ENCODE measurements at regions not wholly inside any gene's neighbourhood (a gene's known extent, or its start where the extent isn't known, plus 50 kb on each side); places are given as distances from the start of the nearest gene placed in this dataset.
A peak's percentile ranks its signal among the peaks of the same experiment; 100 is the strongest.

DNA sequence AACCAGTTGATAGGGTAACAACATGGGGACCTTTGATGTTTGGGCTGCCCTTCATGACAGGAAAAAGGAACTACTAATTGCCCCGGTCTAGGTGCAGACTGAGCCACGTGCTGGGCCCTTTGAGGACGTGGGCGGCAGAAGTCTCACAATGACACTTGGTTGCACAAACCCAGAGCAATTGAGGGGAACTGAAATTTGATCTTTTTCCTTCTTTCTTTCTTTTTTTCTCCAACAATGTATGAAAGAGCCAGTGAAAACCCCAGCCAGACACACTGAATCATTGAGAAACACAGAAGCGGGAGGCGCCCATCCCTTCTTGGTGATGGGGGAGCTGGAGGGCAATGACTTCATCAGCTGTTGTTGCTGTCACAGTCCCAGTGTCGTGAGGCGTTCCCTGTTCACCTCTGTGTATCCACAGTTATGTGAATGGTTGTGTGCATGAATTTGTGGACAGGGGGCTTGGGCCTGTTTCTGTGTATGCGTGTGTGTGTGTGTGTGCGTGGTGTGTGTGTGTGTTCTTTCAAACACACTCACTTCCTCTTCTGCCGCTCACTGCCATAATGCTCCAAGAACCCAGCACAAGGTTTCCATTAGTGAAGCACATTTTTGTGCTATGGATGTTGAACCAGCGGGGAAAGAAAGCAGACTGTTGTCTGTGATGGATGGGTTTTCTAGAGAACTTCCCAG is 137.5 kb upstream of the CCND2 start:
- Histone ChIP-seq H3K4me1 (ENCODE audit: control insufficient read depth in 2 of 2, insufficient read depth in 1 of 2, low read depth in 1 of 2, low read length in 2 of 2) (peaks cover 23 to 37% of the 10 kb centered on the region in 2 donors), H3K79me1 (ENCODE audit: low read depth, low read length) (no peaks in the 10 kb centered on the region), H3K4ac (ENCODE audit: low read length) (no peak overlapping the region), H3K36me3 (replicated peaks in 1 of 2; ENCODE audit: control insufficient read depth in 2 of 2, insufficient read depth in 2 of 2, low read length in 2 of 2) (no peaks in the 10 kb centered on the region), H3K4me3 (ENCODE audit: low read length in 2 of 2) (peak overlapping the region; percentile 1 to 27), H2BK120ac (ENCODE audit: low read depth, low read length) (no peak overlapping the region), H3K27ac (replicated peaks; ENCODE audit: low read length) (peak overlapping the region; percentile 48), H3K27me3 (ENCODE audit: control insufficient read depth in 3 of 3, insufficient read depth in 3 of 3, low read depth in 1 of 3, low read length in 3 of 3) (peaks cover 0 to 11% (median 0%) of the 10 kb centered on the region in 3 experiments), H2BK5ac (ENCODE audit: low read length) (no peak overlapping the region), H4K8ac (ENCODE audit: low read depth, low read length) (no peak overlapping the region), H3K9ac (ENCODE audit: low read depth, low read length, poor library complexity) (no peak overlapping the region), H2AFZ (ENCODE audit: low read length) (peak overlapping the region; percentile 42), H3K4me2 (ENCODE audit: insufficient read depth, low read length, poor library complexity, severe bottlenecking) (no peak overlapping the region), H3K18ac (ENCODE audit: low read length) (peak overlapping the region; percentile 12), H3K23ac (ENCODE audit: low read depth, low read length, poor library complexity) (no peak overlapping the region), H2BK12ac (ENCODE audit: low read length) (no peak overlapping the region), H2AK5ac (ENCODE audit: low read depth, low read length) (no peak overlapping the region), H2BK15ac (ENCODE audit: low read length) (no peak overlapping the region), H3K14ac (ENCODE audit: low read length) (no peak overlapping the region), H3K9me3 (replicated peaks in 1 of 2; ENCODE audit: control insufficient read depth in 2 of 2, insufficient read depth in 1 of 2, low read depth in 1 of 2, low read length in 2 of 2) (no peaks in the 10 kb centered on the region), H4K91ac (ENCODE audit: low read depth, low read length, poor library complexity) (no peak overlapping the region)
- peak; percentile 65 for DNase-seq (ENCODE audit: low spot score)
- no CpG with 5 or more reads among the region's 12 CpGs for WGBS, 2 donors (ENCODE audit: extremely low coverage in 2 of 2, insufficient read length in 2 of 2, insufficient replicate concordance in 1 of 2)

DNA sequence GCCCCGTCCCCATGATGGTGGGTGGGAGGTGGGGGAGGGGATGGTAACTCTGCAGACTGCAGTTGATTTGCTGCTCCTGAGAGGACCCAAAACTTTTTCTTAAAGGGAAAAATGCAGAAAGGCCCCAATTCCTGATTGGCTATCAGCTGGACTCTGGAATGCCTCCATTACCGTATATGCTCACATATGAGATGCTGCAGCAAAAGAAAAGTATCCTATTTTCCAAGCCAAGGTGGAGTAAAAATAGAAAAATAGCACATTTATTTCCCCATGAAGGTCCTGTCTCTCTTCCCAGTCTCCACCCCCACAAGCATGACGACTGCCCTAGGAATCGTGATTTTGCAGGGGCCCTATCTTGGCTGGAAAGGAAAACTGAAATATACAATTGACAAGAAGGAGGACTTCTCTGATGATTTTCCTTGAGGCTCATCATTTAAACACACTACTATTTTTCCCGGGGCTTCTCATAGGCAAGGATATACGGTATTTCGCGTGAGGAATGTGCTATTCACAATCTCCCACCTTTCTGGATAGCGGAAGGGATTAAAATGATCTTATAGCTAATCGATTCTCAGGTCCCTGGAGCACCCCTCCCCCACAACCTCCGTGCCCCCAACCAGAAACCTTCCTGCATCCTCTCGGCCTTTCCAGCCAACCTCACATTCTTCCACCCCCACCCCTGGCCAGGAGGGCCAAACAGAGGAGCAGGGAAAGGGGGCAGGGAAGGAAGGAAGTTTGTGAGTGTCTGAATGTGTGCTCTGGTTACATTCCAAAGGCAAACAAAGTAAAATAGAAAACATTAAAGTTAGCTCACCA is 138.9 kb upstream of the CCND2 start:
- Histone ChIP-seq H2AFZ (ENCODE audit: low read length) (peak overlapping the region; percentile 68), H3K18ac (ENCODE audit: low read length) (peak overlapping the region; percentile 97), H4K91ac (ENCODE audit: low read depth, low read length, poor library complexity) (no peak overlapping the region), H3K4me3 (ENCODE audit: low read length in 2 of 2) (peak overlapping the region in 1 of 2 donors; percentile 10), H2BK120ac (ENCODE audit: low read depth, low read length) (peak overlapping the region; percentile 76), H3K4ac (ENCODE audit: low read length) (no peak overlapping the region), H2BK5ac (ENCODE audit: low read length) (peak overlapping the region; percentile 94), H2BK12ac (ENCODE audit: low read length) (no peak overlapping the region), H4K8ac (ENCODE audit: low read depth, low read length) (no peak overlapping the region), H3K14ac (ENCODE audit: low read length) (no peak overlapping the region), H3K9me3 (replicated peaks in 1 of 2; ENCODE audit: control insufficient read depth in 2 of 2, insufficient read depth in 1 of 2, low read depth in 1 of 2, low read length in 2 of 2) (no peaks in the 10 kb centered on the region), H3K4me1 (ENCODE audit: control insufficient read depth in 2 of 2, insufficient read depth in 1 of 2, low read depth in 1 of 2, low read length in 2 of 2) (peaks cover 18 to 30% of the 10 kb centered on the region in 2 donors), H3K4me2 (ENCODE audit: insufficient read depth, low read length, poor library complexity, severe bottlenecking) (peak overlapping the region; percentile 43), H3K36me3 (replicated peaks in 1 of 2; ENCODE audit: control insufficient read depth in 2 of 2, insufficient read depth in 2 of 2, low read length in 2 of 2) (no peaks in the 10 kb centered on the region), H2AK5ac (ENCODE audit: low read depth, low read length) (no peak overlapping the region), H3K27me3 (ENCODE audit: control insufficient read depth in 3 of 3, insufficient read depth in 3 of 3, low read depth in 1 of 3, low read length in 3 of 3) (peaks cover 0 to 11% (median 0%) of the 10 kb centered on the region in 3 experiments), H2BK15ac (ENCODE audit: low read length) (no peak overlapping the region), H3K23ac (ENCODE audit: low read depth, low read length, poor library complexity) (no peak overlapping the region), H3K27ac (replicated peaks; ENCODE audit: low read length) (peak overlapping the region; percentile 82), H3K79me1 (ENCODE audit: low read depth, low read length) (no peaks in the 10 kb centered on the region), H3K9ac (ENCODE audit: low read depth, low read length, poor library complexity) (no peak overlapping the region)
- no peak for DNase-seq (ENCODE audit: low spot score)
- no CpG with 5 or more reads among the region's 12 CpGs for WGBS, 2 donors (ENCODE audit: extremely low coverage in 2 of 2, insufficient read length in 2 of 2, insufficient replicate concordance in 1 of 2)

- Histone ChIP-seq H4K91ac (ENCODE audit: low read depth, low read length, poor library complexity) (peak overlapping the region; percentile 92), H3K14ac (ENCODE audit: low read length) (no peak overlapping the region), H2BK5ac (ENCODE audit: low read length) (peak overlapping the region; percentile 94), H3K18ac (ENCODE audit: low read length) (peak overlapping the region; percentile 97), H2BK12ac (ENCODE audit: low read length) (peak overlapping the region; percentile 85), H3K36me3 (replicated peaks in 1 of 2; ENCODE audit: control insufficient read depth in 2 of 2, insufficient read depth in 2 of 2, low read length in 2 of 2) (no peaks in the 10 kb centered on the region), H3K4me3 (ENCODE audit: low read length in 2 of 2) (no peak overlapping the region), H3K4ac (ENCODE audit: low read length) (no peak overlapping the region), H3K9ac (ENCODE audit: low read depth, low read length, poor library complexity) (peak overlapping the region; percentile 46), H3K23ac (ENCODE audit: low read depth, low read length, poor library complexity) (no peak overlapping the region), H3K4me2 (ENCODE audit: insufficient read depth, low read length, poor library complexity, severe bottlenecking) (peak overlapping the region; percentile 21), H3K4me1 (ENCODE audit: control insufficient read depth in 2 of 2, insufficient read depth in 1 of 2, low read depth in 1 of 2, low read length in 2 of 2) (peaks cover 18 to 30% of the 10 kb centered on the region in 2 donors), H3K27me3 (ENCODE audit: control insufficient read depth in 3 of 3, insufficient read depth in 3 of 3, low read depth in 1 of 3, low read length in 3 of 3) (peaks cover 0 to 11% (median 0%) of the 10 kb centered on the region in 3 experiments), H2BK120ac (ENCODE audit: low read depth, low read length) (peak overlapping the region; percentile 76), H2AFZ (ENCODE audit: low read length) (peak overlapping the region; percentile 68), H3K9me3 (replicated peaks in 1 of 2; ENCODE audit: control insufficient read depth in 2 of 2, insufficient read depth in 1 of 2, low read depth in 1 of 2, low read length in 2 of 2) (no peaks in the 10 kb centered on the region), H3K79me1 (ENCODE audit: low read depth, low read length) (no peaks in the 10 kb centered on the region), H2AK5ac (ENCODE audit: low read depth, low read length) (peak overlapping the region; percentile 77), H4K8ac (ENCODE audit: low read depth, low read length) (no peak overlapping the region), H2BK15ac (ENCODE audit: low read length) (peak overlapping the region; percentile 49), H3K27ac (replicated peaks; ENCODE audit: low read length) (peak overlapping the region; percentile 82)
- DNase-seq (ENCODE audit: low spot score) = no peak
- no CpG with 5 or more reads among the region's 15 CpGs for WGBS, 2 donors (ENCODE audit: extremely low coverage in 2 of 2, insufficient read length in 2 of 2, insufficient replicate concordance in 1 of 2)
Observed at GRCh38 chr12:4133636-4134447, 139.7 kb upstream of the CCND2 start.
